NCI-H82 (cell line): ENCODE measurements at regions not wholly inside any gene's neighbourhood (a gene's known extent, or its start where the extent isn't known, plus 50 kb on each side); places are given as distances from the start of the nearest gene placed in this dataset.
A peak's percentile ranks its signal among the peaks of the same experiment; 100 is the strongest.
"Not testable (repeated sequence)": the region's sequence is repeated elsewhere in the genome, so short reads cannot be mapped to it uniquely, and the experiment has no call there.

Experiments
- DNase-seq: peaks from one replicate; lab custom pipeline; 2025; lab: John Stamatoyannopoulos, UW

GRCh38 chr10:56469482-56469881 lies 108.4 kb upstream of the ZWINT start:
- no peak for DNase-seq

DNA sequence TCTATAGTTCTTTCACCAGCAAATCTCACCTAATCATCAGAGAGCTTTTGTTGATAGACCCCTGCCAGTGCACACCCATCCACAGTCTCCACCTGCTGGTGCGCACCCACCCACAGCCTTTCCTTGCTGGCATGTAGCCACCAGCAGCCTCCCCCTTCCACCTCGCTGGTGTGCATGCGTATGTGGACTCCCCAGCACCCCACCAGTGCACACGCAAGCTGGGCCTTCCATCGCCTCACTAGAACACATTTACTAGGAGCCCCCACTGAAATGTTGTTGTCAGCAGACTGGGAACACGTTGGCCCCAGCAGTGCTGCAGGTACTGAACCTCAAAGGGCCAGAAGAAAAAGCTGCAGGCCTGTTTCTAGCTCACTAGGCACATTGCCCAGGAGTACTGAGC lies 104.9 kb upstream of the ZWINT start:
- no peak for DNase-seq

GRCh38 chr10:56449770-56450169 lies 88.7 kb upstream of the ZWINT start:
- DNase-seq, result peak; percentile 24

- not testable (repeated sequence) for DNase-seq
Measured at GRCh38 chr10:56447613-56448012, 86.6 kb upstream of the ZWINT start.

- not testable (repeated sequence) for DNase-seq
Measured at GRCh38 chr10:56441337-56441736, 80.3 kb upstream of the ZWINT start.
